GM12878 (cell line): ENCODE measurements at regions not wholly inside any gene's neighbourhood (a gene's known extent, or its start where the extent isn't known, plus 50 kb on each side); places are given as distances from the start of the nearest gene placed in this dataset.

ENCODE experiments used
- ATAC-seq: fragments of 200-7000 bp; cut with Tn5 transposase; 3 replicates; pipeline ENCODE4 v1.9.1; 2020; ENCODE audit warnings: mild to moderate bottlenecking, moderate library complexity
- BruUV-seq: library from RNA; stranded (reverse); fragments of 400-500 nt; replicated peaks from 2 replicates; lab custom pipeline; 2021; lab: Mats Ljungman, UMichigan
- CTCF ChIA-PET: fragments of 300-600 bp; sonication (Branson Sonifier 250); formaldehyde crosslinking; extraction: SDS; loops from one replicate; lab custom pipeline; 2021; ENCODE audit warnings: inconsistent platforms; lab: Yijun Ruan, JAX
- POLR2A ChIA-PET: fragments of 350-600 bp; formaldehyde crosslinking; extraction: SDS; loops from one replicate; lab custom pipeline; 2021; ENCODE audit warnings: inconsistent platforms; lab: Charles Lee
- RAD21 ChIA-PET: fragments of 300-600 bp; sonication (Branson Sonifier 250); formaldehyde crosslinking; loops from one replicate; lab custom pipeline; 2023; ENCODE audit warnings: antibody characterized with exemption; ENCODE audit not compliant: unreplicated experiment; lab: Charles Lee
- SMC1A ChIA-PET: fragments of 300-600 bp; sonication (Branson Sonifier 250); formaldehyde crosslinking; loops from one replicate; lab custom pipeline; 2023; ENCODE audit not compliant: unreplicated experiment, uncharacterized antibody; lab: Charles Lee
- DNase-seq: peaks from one replicate; pipeline ENCODE4 v3.0.0-alpha.2; 2011; ENCODE audit warnings: low read depth, low spot score
- FAIRE-seq: peaks from 3 replicates; lab custom pipeline; 2011; peaks lifted over from hg19 to GRCh38; lab: Jason Lieb, UNC
- H2AFZ ChIP-seq: 2 replicates; pipeline ENCODE4 v1.6.0; 2011; ENCODE audit warnings: low read depth, low read length, control low read depth; ENCODE audit not compliant: control insufficient read depth
- H3K27ac ChIP-seq: 2 replicates; pipeline ENCODE4 v1.5.1; 2011; ENCODE audit warnings: control low read depth; ENCODE audit not compliant: control insufficient read depth, insufficient read depth
- H3K27me3 ChIP-seq, 2 experiments: replicated peaks in 1 of 2; 2 replicates each; pipeline versions ENCODE4 v1.6.0 to v1.6.1; 2011; ENCODE audit warnings: low read length in 1 of 2; ENCODE audit not compliant: control insufficient read depth in 2 of 2, insufficient read depth in 2 of 2
- H3K36me3 ChIP-seq, 2 experiments: 2 replicates each; pipeline ENCODE4 v1.5.1; 2011; ENCODE audit warnings: low read length in 1 of 2; ENCODE audit not compliant: control insufficient read depth in 2 of 2, insufficient read depth in 2 of 2
- H3K4me1 ChIP-seq: 2 replicates; pipeline ENCODE4 v1.6.1; 2011; ENCODE audit warnings: mild to moderate bottlenecking, low read length, moderate library complexity, mixed read lengths; ENCODE audit not compliant: control insufficient read depth, insufficient read depth
- H3K4me2 ChIP-seq: 2 replicates; pipeline ENCODE4 v1.6.0; 2011; ENCODE audit warnings: control low read depth; ENCODE audit not compliant: control insufficient read depth, insufficient read depth
- H3K4me3 ChIP-seq: fragments of 200-600 bp; sonication (generic); 2 replicates; pipeline ENCODE4 v1.5.1; 2016
- H3K79me2 ChIP-seq: 2 replicates; pipeline ENCODE4 v1.6.0; 2011; ENCODE audit warnings: low read length; ENCODE audit not compliant: control insufficient read depth, insufficient read depth
- H3K9ac ChIP-seq: 2 replicates; pipeline ENCODE4 v1.8.0; 2011; ENCODE audit warnings: low read length, control low read depth, mixed read lengths; ENCODE audit not compliant: control insufficient read depth, insufficient read depth
- H3K9me3 ChIP-seq: replicated peaks from 3 replicates; pipeline ENCODE4 v1.5.1; 2011; ENCODE audit warnings: mild to moderate bottlenecking, low read length; ENCODE audit not compliant: control insufficient read depth, insufficient read depth
- H4K20me1 ChIP-seq: 2 replicates; pipeline ENCODE4 v1.6.0; 2011; ENCODE audit not compliant: control insufficient read depth, insufficient read depth
- ASH2L ChIP-seq: fragments of 300-600, 200-600 bp; sonication (generic); IDR thresholded peaks from 2 replicates; pipeline ENCODE4 v1.6.1; 2017; ENCODE audit warnings: low read depth, mild to moderate bottlenecking, borderline replicate concordance
- CEBPB ChIP-seq, 2 experiments: fragments of 150-350 bp in 1 of 2; IDR thresholded peaks; 2 replicates each; pipeline ENCODE4 v1.6.1; 2012 to 2014; ENCODE audit warnings: low read depth in 2 of 2, low read length in 2 of 2, borderline replicate concordance in 1 of 2, inconsistent platforms in 1 of 2
- E2F4 ChIP-seq: IDR thresholded peaks from 2 replicates; pipeline ENCODE4 v1.6.1; 2012; ENCODE audit warnings: low read depth, low read length, improper control_type of control experiment
- EP300 ChIP-seq, 2 experiments: fragments of 150-350 bp in 1 of 2; IDR thresholded peaks; 2 replicates each; pipeline ENCODE4 v1.6.1; 2011 to 2012; ENCODE audit warnings: low read depth in 2 of 2, low read length in 2 of 2, borderline replicate concordance in 1 of 2, improper control_type of control experiment in 1 of 2, inconsistent platforms in 1 of 2; ENCODE audit not compliant: control insufficient read depth in 1 of 2
- KAT2A ChIP-seq: conservative IDR thresholded peaks from 2 replicates; pipeline ENCODE4 v1.6.1; 2011; ENCODE audit warnings: low read depth, low read length; ENCODE audit not compliant: control insufficient read depth
- MYC ChIP-seq: IDR thresholded peaks from 2 replicates; pipeline ENCODE4 v1.6.1; 2011; ENCODE audit warnings: mild to moderate bottlenecking, low read length, moderate library complexity, inconsistent platforms; ENCODE audit not compliant: insufficient read depth, insufficient replicate concordance, insufficient read length, severe bottlenecking
- RELB ChIP-seq: fragments of 450-650 bp; IDR thresholded peaks from 2 replicates; pipeline ENCODE4 v1.6.1; 2017; ENCODE audit warnings: low read depth, mild to moderate bottlenecking, moderate library complexity
- RUNX3 ChIP-seq: IDR thresholded peaks from 2 replicates; pipeline ENCODE4 v1.6.1; 2012; ENCODE audit warnings: low read length, inconsistent platforms
- SIN3A ChIP-seq: IDR thresholded peaks from 2 replicates; pipeline ENCODE4 v1.6.1; 2012; ENCODE audit warnings: low read depth, low read length, improper control_type of control experiment
- ZNF207 ChIP-seq: fragments of 450-650 bp; IDR thresholded peaks from 2 replicates; pipeline ENCODE4 v1.6.1; 2014; ENCODE audit warnings: antibody characterized with exemption, mild to moderate bottlenecking, borderline replicate concordance
- ZSCAN29 ChIP-seq: fragments of 450-650 bp; IDR thresholded peaks from 2 replicates; pipeline ENCODE4 v1.6.1; 2017; ENCODE audit warnings: mild to moderate bottlenecking, moderate library complexity
- WGBS: methylation state at CpG from one replicate; pipeline ENCODE4 v1.1.6; 2016; ENCODE audit warnings: low lambda C conversion rate; ENCODE audit not compliant: insufficient replicate concordance, insufficient coverage; ENCODE audit errors: missing lambda C conversion rate; 5-methylcytosine and 5-hydroxymethylcytosine counted together
- in situ Hi-C: fragments of 300-500 bp; cut with MboI; formaldehyde crosslinking; loops from 9 replicates; pipeline ENCODE4 v1.14.3; 2018; ENCODE audit warnings: mixed read lengths
- intact Hi-C: fragments of 100-400 bp; cut with micrococcal nuclease; formaldehyde crosslinking; loops from one replicate; pipeline ENCODE4 v1.14.2; 2022; ENCODE audit not compliant: unreplicated experiment
- TF ChIP-seq, protein P1 (sequence below), 3 experiments: IDR thresholded peaks in 2 of 3; conservative IDR thresholded peaks in 1 of 3; 2 replicates each; pipeline ENCODE4 v1.5.1; 2011; ENCODE audit warnings: low read depth in 3 of 3, low read length in 3 of 3, mild to moderate bottlenecking in 3 of 3, control low read depth in 2 of 3, moderate library complexity in 2 of 3, inconsistent platforms in 1 of 3, mixed read lengths in 1 of 3; ENCODE audit not compliant: control insufficient read depth in 2 of 3, insufficient read depth in 1 of 3; ENCODE audit errors: extremely low read depth in 1 of 3

GRCh38 chr9:135397142-135397541, 82.4 kb upstream of the PPP1R26 start:
- no peaks in the 10 kb centered on the region; the same call in 2 of the 3 replicates for H3K9me3 ChIP-seq
- no peak overlapping the region for H2AFZ ChIP-seq
- ChIA-PET CTCF (no interaction called here), SMC1A (no interaction called here), RAD21 (no interaction called here), POLR2A (no interaction called here)
- no TSS peak for BruUV-seq
- H3K27ac ChIP-seq: no peak overlapping the region
- ATAC-seq (no peak), FAIRE-seq (no peak), DNase-seq (no peak)
- in situ Hi-C loops: no loop called here
- 61% methylated on average over 12 of the region's 12 CpGs for WGBS
- TF ChIP-seq ZNF207: no peak
- TF ChIP-seq CEBPB (IDR thresholded peaks at IDR 0.05; ENCODE audit: borderline replicate concordance in 1 of 2, low read depth in 2 of 2, low read length in 2 of 2): no peak
- TF ChIP-seq ASH2L: no peak
- TF ChIP-seq KAT2A: no peak
- no peak overlapping the region for H3K4me3 ChIP-seq
- intact Hi-C loops: no loop called here
- H3K9ac ChIP-seq: no peak overlapping the region
- no peaks in the 10 kb centered on the region for H3K79me2 ChIP-seq
- no peaks in the 10 kb centered on the region for H4K20me1 ChIP-seq
- H3K27me3 ChIP-seq: no peaks in the 10 kb centered on the region
- H3K36me3 ChIP-seq: no peaks in the 10 kb centered on the region
- no peak overlapping the region for H3K4me2 ChIP-seq
- no peaks in the 10 kb centered on the region for H3K4me1 ChIP-seq

DNA sequence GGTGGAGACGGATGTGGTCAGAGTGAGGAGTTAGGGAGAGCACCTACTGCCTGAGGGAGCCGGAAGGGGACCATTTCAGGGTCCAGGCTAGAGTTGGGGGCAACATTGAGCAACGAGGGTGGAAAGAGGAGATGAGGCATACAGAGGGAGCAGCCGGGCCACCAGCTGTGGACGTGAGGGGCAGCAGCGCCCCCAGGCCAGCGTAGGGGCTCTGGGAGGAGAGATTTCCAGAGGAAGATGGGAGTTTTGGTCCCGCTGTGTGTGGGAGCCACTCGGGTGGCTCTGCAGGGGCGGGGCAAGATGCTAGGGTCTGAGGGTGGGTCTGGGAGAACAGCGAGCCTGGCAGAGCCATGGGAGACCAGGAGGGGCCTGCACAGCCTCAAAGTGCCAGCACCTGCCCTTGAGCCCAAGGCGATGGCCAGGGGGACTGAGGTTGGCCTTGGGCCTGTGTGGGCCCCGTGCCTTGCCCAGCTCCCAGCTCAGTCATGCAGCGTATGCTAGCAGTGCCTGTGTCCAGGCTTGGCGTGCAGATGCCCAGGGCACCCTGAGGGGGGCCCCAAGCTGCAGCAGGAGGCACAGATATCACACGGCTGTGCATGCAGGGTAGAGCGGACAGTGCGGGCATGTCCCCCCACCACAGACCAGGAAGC, 80.5 kb upstream of the PPP1R26 start:
- H3K9me3 ChIP-seq: no peaks in the 10 kb centered on the region; the same call in 2 of the 3 replicates
- no peak overlapping the region for H2AFZ ChIP-seq
- no peaks in the 10 kb centered on the region; a peak in 1 of 4 replicates for H3K27me3 ChIP-seq
- no peaks in the 10 kb centered on the region for H4K20me1 ChIP-seq
- no peak overlapping the region for H3K4me2 ChIP-seq
- in situ Hi-C loops: no loop called here
- H3K4me1 ChIP-seq: no peaks in the 10 kb centered on the region
- no peak overlapping the region for H3K27ac ChIP-seq
- no peaks in the 10 kb centered on the region for H3K36me3 ChIP-seq
- WGBS: 39% methylated on average over 18 of the region's 18 CpGs
- H3K9ac ChIP-seq: no peak overlapping the region
- no peak for ATAC-seq
- intact Hi-C loops: no loop called here
- SMC1A ChIA-PET: no interaction called here
- no peak overlapping the region for H3K4me3 ChIP-seq
- RAD21 ChIA-PET: no interaction called here
- CTCF ChIA-PET: no interaction called here
- H3K79me2 ChIP-seq: no peaks in the 10 kb centered on the region
- no peak for DNase-seq
- POLR2A ChIA-PET: no interaction called here
- no peak for FAIRE-seq
- no TSS peak for BruUV-seq
- TF ChIP-seq RELB (no peak), E2F4 (no peak), RUNX3 (no peak), SIN3A (no peak), EP300 (IDR thresholded peaks at IDR 0.05; ENCODE audit: borderline replicate concordance in 1 of 2, control insufficient read depth in 1 of 2, low read depth in 2 of 2, low read length in 2 of 2) (no peak), ZSCAN29 (no peak), MYC (no peak), ASH2L (no peak)
- TF ChIP-seq, protein P1, sequence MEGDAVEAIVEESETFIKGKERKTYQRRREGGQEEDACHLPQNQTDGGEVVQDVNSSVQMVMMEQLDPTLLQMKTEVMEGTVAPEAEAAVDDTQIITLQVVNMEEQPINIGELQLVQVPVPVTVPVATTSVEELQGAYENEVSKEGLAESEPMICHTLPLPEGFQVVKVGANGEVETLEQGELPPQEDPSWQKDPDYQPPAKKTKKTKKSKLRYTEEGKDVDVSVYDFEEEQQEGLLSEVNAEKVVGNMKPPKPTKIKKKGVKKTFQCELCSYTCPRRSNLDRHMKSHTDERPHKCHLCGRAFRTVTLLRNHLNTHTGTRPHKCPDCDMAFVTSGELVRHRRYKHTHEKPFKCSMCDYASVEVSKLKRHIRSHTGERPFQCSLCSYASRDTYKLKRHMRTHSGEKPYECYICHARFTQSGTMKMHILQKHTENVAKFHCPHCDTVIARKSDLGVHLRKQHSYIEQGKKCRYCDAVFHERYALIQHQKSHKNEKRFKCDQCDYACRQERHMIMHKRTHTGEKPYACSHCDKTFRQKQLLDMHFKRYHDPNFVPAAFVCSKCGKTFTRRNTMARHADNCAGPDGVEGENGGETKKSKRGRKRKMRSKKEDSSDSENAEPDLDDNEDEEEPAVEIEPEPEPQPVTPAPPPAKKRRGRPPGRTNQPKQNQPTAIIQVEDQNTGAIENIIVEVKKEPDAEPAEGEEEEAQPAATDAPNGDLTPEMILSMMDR (IDR thresholded peaks at IDR 0.05 in 2 of 3, conservative IDR thresholded peaks at IDR 0.05 in 1 of 3; ENCODE audit: control insufficient read depth in 2 of 3, extremely low read depth in 1 of 3, insufficient read depth in 1 of 3, low read depth in 3 of 3, low read length in 3 of 3): no peak
